ENCODE measurements at regions not wholly inside any gene's neighbourhood (a gene's known extent, or its start where the extent isn't known, plus 50 kb on each side); places are given as distances from the start of the nearest gene placed in this dataset.
"Not testable (repeated sequence)": the region's sequence is repeated elsewhere in the genome, so short reads cannot be mapped to it uniquely, and the experiment has no call there.

DNA sequence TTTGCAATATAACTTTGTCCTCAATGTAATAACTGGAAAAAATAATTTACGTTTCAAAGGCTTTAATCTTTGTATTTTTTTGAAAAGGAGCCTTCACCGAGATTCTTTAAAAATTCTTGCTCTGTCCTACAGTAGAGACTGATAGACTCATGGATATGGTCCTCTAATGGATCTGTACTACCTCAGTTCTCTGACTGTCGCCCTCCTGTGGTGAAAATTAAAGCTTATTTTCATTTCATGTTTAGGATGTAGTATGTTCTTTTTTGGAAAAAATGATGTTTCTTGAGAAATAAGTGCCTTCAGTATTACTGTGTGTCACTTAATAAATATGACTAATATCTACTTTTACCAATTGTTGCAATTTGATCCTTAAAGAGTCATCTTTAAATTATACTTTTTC, 2681.5 kb upstream of the DEFB115 start:
- not testable (repeated sequence) for TF ChIP-seq CTCF (IDR thresholded peaks at IDR 0.05; ENCODE audit: low read depth, low read length, missing input control); RAD21 (IDR thresholded peaks at IDR 0.05); SP1 (IDR thresholded peaks at IDR 0.05); TAF1 (conservative IDR thresholded peaks at IDR 0.05); JUND (IDR thresholded peaks at IDR 0.05); EGR1 (IDR thresholded peaks at IDR 0.05; ENCODE audit: low read depth in 2 of 2); MAX (IDR thresholded peaks at IDR 0.05); GABPA (IDR thresholded peaks at IDR 0.05 in 1 of 2, conservative IDR thresholded peaks at IDR 0.05 in 1 of 2)
